ENCODE measurements at regions not wholly inside any gene's neighbourhood (a gene's known extent, or its start where the extent isn't known, plus 50 kb on each side); places are given as distances from the start of the nearest gene placed in this dataset.
"Not testable (repeated sequence)": the region's sequence is repeated elsewhere in the genome, so short reads cannot be mapped to it uniquely, and the experiment has no call there.

- Histone ChIP-seq H3K36me3 (no peaks in the 10 kb centered on the region), H3K4me3 (ENCODE audit: low read depth, low read length) (no peak overlapping the region), H3K27me3 (ENCODE audit: insufficient read depth, low read depth, severe bottlenecking) (no peaks in the 10 kb centered on the region), H3K9me3 (ENCODE audit: severe bottlenecking) (no peaks in the 10 kb centered on the region), H3K27ac (no peak overlapping the region)
- TF ChIP-seq, protein P1, sequence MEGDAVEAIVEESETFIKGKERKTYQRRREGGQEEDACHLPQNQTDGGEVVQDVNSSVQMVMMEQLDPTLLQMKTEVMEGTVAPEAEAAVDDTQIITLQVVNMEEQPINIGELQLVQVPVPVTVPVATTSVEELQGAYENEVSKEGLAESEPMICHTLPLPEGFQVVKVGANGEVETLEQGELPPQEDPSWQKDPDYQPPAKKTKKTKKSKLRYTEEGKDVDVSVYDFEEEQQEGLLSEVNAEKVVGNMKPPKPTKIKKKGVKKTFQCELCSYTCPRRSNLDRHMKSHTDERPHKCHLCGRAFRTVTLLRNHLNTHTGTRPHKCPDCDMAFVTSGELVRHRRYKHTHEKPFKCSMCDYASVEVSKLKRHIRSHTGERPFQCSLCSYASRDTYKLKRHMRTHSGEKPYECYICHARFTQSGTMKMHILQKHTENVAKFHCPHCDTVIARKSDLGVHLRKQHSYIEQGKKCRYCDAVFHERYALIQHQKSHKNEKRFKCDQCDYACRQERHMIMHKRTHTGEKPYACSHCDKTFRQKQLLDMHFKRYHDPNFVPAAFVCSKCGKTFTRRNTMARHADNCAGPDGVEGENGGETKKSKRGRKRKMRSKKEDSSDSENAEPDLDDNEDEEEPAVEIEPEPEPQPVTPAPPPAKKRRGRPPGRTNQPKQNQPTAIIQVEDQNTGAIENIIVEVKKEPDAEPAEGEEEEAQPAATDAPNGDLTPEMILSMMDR (IDR thresholded peaks at IDR 0.05; ENCODE audit: low read depth, low read length): no peak
- no peak for DNase-seq
Observed at GRCh38 chr3:104359546-104359945, 1007.2 kb upstream of the ALCAM start.

DNA sequence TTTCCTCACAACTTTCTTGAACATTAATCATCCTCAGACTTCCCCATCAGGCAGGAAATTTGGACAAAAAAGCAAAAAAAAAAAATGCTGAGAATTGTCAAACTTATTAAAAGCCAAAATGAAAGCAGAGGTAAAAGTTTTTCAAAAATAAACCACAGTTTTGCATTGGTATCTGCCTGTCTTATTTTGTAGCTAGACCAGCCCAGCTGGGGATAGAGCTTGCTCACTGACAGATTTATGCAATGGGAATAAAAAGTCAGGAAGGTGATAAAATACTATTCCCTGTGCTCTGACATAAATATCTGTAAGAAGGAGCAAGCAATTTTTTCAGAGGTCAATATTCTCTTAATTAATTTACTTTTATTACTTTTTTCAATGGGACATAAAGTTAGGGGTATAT, 1006.7 kb upstream of the ALCAM start:
- no peak for DNase-seq
- Histone ChIP-seq H3K9me3 (ENCODE audit: severe bottlenecking) (no peaks in the 10 kb centered on the region), H3K36me3 (no peaks in the 10 kb centered on the region), H3K4me3 (ENCODE audit: low read depth, low read length) (no peak overlapping the region), H3K27me3 (ENCODE audit: insufficient read depth, low read depth, severe bottlenecking) (no peaks in the 10 kb centered on the region), H3K27ac (no peak overlapping the region)
- TF ChIP-seq, protein P1 (IDR thresholded peaks at IDR 0.05; ENCODE audit: low read depth, low read length): no peak

GRCh38 chr3:104361748-104362147, 1005.0 kb upstream of the ALCAM start:
- DNase-seq; H3K27ac ChIP-seq; H3K4me3 ChIP-seq (ENCODE audit: low read depth, low read length); H3K9me3 ChIP-seq (ENCODE audit: severe bottlenecking); H3K36me3 ChIP-seq; H3K27me3 ChIP-seq (ENCODE audit: insufficient read depth, low read depth, severe bottlenecking): not testable (repeated sequence)

- H3K9me3 ChIP-seq (ENCODE audit: severe bottlenecking): no peaks in the 10 kb centered on the region
- no peak overlapping the region for H3K27ac ChIP-seq
- H3K36me3 ChIP-seq: no peaks in the 10 kb centered on the region
- H3K27me3 ChIP-seq (ENCODE audit: insufficient read depth, low read depth, severe bottlenecking): no peaks in the 10 kb centered on the region
- H3K4me3 ChIP-seq (ENCODE audit: low read depth, low read length): no peak overlapping the region
- no peak for DNase-seq
- TF ChIP-seq, protein P1 (IDR thresholded peaks at IDR 0.05; ENCODE audit: low read depth, low read length): no peak
Observed at GRCh38 chr3:104362319-104362718, 1004.4 kb upstream of the ALCAM start.

DNA sequence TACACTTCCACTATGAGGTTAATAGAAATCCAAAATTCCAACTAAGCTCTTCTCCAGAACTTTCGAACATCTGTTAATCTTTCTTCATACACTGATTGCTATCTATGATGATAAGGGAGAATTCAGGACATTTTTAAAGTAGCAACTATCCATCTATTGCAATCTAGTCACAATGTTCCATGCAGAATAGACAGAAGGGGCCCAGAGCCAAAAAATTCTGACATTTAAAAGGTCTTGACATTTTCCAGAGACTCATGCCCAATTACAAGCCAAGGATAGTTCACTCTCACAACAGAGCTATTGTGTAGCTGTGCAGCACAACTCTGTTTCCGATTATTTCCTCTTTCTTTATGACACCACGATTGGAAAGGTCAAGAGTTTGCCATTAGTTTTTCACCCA, 999.7 kb upstream of the ALCAM start:
- Histone ChIP-seq H3K27me3 (ENCODE audit: insufficient read depth, low read depth, severe bottlenecking) (no peaks in the 10 kb centered on the region), H3K9me3 (ENCODE audit: severe bottlenecking) (no peaks in the 10 kb centered on the region), H3K36me3 (no peaks in the 10 kb centered on the region), H3K27ac (no peak overlapping the region), H3K4me3 (ENCODE audit: low read depth, low read length) (no peak overlapping the region)
- DNase-seq: no peak
- TF ChIP-seq, protein P1 (IDR thresholded peaks at IDR 0.05; ENCODE audit: low read depth, low read length): no peak

DNA sequence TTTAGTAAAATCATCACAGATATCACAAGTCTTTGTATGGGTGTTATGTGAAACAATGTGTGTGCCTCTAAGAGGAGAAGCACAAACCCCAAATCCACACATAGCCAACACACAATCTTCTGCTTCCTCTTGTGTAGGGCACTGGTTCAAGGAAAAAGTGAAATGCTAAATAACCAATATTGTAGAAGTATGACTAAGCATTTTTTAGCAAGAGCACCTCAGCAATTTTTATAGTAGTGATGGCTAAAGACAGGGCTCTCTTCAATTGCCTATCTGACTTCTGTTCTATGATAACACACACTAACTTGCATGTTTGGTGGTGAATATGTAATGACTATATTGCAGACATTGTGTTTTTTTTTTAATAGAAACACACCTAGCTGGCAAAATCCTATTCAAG, 997.9 kb upstream of the ALCAM start:
- DNase-seq: no peak
- no peak overlapping the region for H3K4me3 ChIP-seq (ENCODE audit: low read depth, low read length)

More for the DNA sequence above, 997.9 kb upstream of the ALCAM start:
- H3K36me3 ChIP-seq: no peaks in the 10 kb centered on the region
- H3K27ac ChIP-seq: no peak overlapping the region
- H3K27me3 ChIP-seq (ENCODE audit: insufficient read depth, low read depth, severe bottlenecking): no peaks in the 10 kb centered on the region
- no peaks in the 10 kb centered on the region for H3K9me3 ChIP-seq (ENCODE audit: severe bottlenecking)
- TF ChIP-seq, protein P1 (IDR thresholded peaks at IDR 0.05; ENCODE audit: low read depth, low read length): no peak
